ENCODE measurements at regions not wholly inside any gene's neighbourhood (a gene's known extent, or its start where the extent isn't known, plus 50 kb on each side); places are given as distances from the start of the nearest gene placed in this dataset.

GRCh38 chr3:182620723-182621434, 172.4 kb upstream of the ATP11B start:
- Histone ChIP-seq H3K4me3 (ENCODE audit: low read length) (no peak overlapping the region), H3K27ac (ENCODE audit: low read depth, low read length) (no peak overlapping the region), H3K4me1 (ENCODE audit: control insufficient read depth, insufficient read depth, low read length) (peaks cover 3% of the 10 kb centered on the region), H3K9me3 (ENCODE audit: control insufficient read depth, low read length) (no peaks in the 10 kb centered on the region), H3K9ac (ENCODE audit: extremely low read depth, low read length, poor library complexity, severe bottlenecking) (no peak overlapping the region), H3K36me3 (ENCODE audit: control insufficient read depth, insufficient read depth, low read length) (no peaks in the 10 kb centered on the region), H3K27me3 (ENCODE audit: control insufficient read depth, insufficient read depth, low read length, poor library complexity, severe bottlenecking) (no peaks in the 10 kb centered on the region)
- Mint-ChIP-seq H3K4me3 (no peak overlapping the region), H3K27me3 (ENCODE audit: insufficient read depth) (no peaks in the 10 kb centered on the region), H3K36me3 (ENCODE audit: low read depth) (no peaks in the 10 kb centered on the region), H3K27ac (no peak overlapping the region), H3K9me3 (no peaks in the 10 kb centered on the region), H3K4me1 (peaks cover 22% of the 10 kb centered on the region)
- no peak for DNase-seq
- TF ChIP-seq CTCF (conservative IDR thresholded peaks at IDR 0.05) = no peak

DNA sequence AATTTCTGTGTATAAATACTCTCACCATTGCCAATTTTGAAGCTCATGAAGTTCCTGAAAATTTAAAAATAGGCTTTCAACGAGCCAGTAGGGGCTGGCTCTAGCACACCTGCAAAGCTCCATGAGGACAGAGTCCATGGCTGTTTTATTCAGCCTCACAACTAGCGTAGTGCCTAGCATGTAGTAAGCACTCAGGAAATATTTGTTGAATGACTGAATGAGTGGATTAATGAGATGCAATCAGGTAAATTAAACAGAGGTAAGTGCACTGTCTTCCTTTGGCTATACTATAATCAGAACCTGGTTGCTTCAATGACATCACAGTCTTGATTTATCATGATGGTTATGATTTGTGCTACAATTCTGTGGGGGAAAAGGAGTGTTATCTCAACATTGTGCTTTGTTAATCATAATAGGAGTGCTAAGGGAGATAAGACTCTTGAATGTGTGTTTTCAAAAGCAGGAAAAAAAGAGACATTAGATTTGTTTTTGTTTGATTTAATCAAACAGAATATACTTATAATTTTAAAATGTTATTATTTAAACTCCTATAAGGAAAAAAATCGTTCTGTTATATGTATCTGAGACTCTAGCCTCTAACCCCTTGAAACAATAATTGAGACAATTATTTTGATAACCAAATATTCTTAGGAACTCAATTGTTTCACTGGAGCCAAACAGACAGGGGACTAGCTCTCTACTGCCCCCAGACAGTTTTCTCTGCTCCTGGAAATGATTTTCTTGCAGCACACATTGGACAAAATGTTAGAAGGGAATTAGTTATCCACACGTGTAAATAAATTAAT, 171.7 kb upstream of the ATP11B start:
- peaks cover 3% of the 10 kb centered on the region for H3K4me1 ChIP-seq (ENCODE audit: control insufficient read depth, insufficient read depth, low read length)
- no peak overlapping the region for H3K4me3 ChIP-seq (ENCODE audit: low read length)
- DNase-seq = no peak
- H3K27ac ChIP-seq (ENCODE audit: low read depth, low read length) = no peak overlapping the region
- no peak overlapping the region for H3K9ac ChIP-seq (ENCODE audit: extremely low read depth, low read length, poor library complexity, severe bottlenecking)
- H3K27me3 Mint-ChIP-seq (ENCODE audit: insufficient read depth) = no peaks in the 10 kb centered on the region
- H3K9me3 Mint-ChIP-seq = no peaks in the 10 kb centered on the region
- H3K27me3 ChIP-seq (ENCODE audit: control insufficient read depth, insufficient read depth, low read length, poor library complexity, severe bottlenecking) = no peaks in the 10 kb centered on the region
- H3K27ac Mint-ChIP-seq = no peak overlapping the region
- TF ChIP-seq CTCF (conservative IDR thresholded peaks at IDR 0.05) = peak; percentile 75
- peaks cover 26% of the 10 kb centered on the region for H3K4me1 Mint-ChIP-seq
- H3K36me3 ChIP-seq (ENCODE audit: control insufficient read depth, insufficient read depth, low read length) = no peaks in the 10 kb centered on the region
- no peaks in the 10 kb centered on the region for H3K9me3 ChIP-seq (ENCODE audit: control insufficient read depth, low read length)
- H3K4me3 Mint-ChIP-seq = no peak overlapping the region
- no peaks in the 10 kb centered on the region for H3K36me3 Mint-ChIP-seq (ENCODE audit: low read depth)
- 54 to 83% methylated on average over 2 to 4 of the region's 4 CpGs for WGBS, 2 experiments (ENCODE audit: insufficient coverage in 1 of 2, insufficient read length in 1 of 2)

- peaks cover 27% of the 10 kb centered on the region for H3K4me1 Mint-ChIP-seq
- no peaks in the 10 kb centered on the region for H3K27me3 Mint-ChIP-seq (ENCODE audit: insufficient read depth)
- no peak overlapping the region for H3K27ac Mint-ChIP-seq
- Histone ChIP-seq H3K4me1 (ENCODE audit: control insufficient read depth, insufficient read depth, low read length) (peaks cover 3% of the 10 kb centered on the region), H3K9ac (ENCODE audit: extremely low read depth, low read length, poor library complexity, severe bottlenecking) (no peak overlapping the region), H3K27me3 (ENCODE audit: control insufficient read depth, insufficient read depth, low read length, poor library complexity, severe bottlenecking) (no peaks in the 10 kb centered on the region), H3K36me3 (ENCODE audit: control insufficient read depth, insufficient read depth, low read length) (no peaks in the 10 kb centered on the region), H3K4me3 (ENCODE audit: low read length) (no peak overlapping the region), H3K27ac (ENCODE audit: low read depth, low read length) (no peak overlapping the region), H3K9me3 (ENCODE audit: control insufficient read depth, low read length) (no peaks in the 10 kb centered on the region)
- DNase-seq = no peak
- no peaks in the 10 kb centered on the region for H3K36me3 Mint-ChIP-seq (ENCODE audit: low read depth)
- H3K9me3 Mint-ChIP-seq = no peaks in the 10 kb centered on the region
- H3K4me3 Mint-ChIP-seq = no peak overlapping the region
- no peak for TF ChIP-seq CTCF (conservative IDR thresholded peaks at IDR 0.05)
These were observed 171.1 kb upstream of the ATP11B start for GRCh38 chr3:182622241-182622545.
